KMS-11 (cell line): ENCODE measurements at regions not wholly inside any gene's neighbourhood (a gene's known extent, or its start where the extent isn't known, plus 50 kb on each side); places are given as distances from the start of the nearest gene placed in this dataset.

Source experiments
- H2AFZ ChIP-seq: fragments of 200-600 bp; sonication (generic); 2 replicates; pipeline ENCODE4 v1.6.1; 2016; ENCODE audit warnings: antibody characterized with exemption, mixed run types, low read depth
- H3K27ac ChIP-seq: fragments of 200-600 bp; sonication (generic); 2 replicates; pipeline ENCODE4 v1.6.1; 2016; ENCODE audit warnings: mild to moderate bottlenecking, mixed run types
- H3K27me3 ChIP-seq: fragments of 200-600 bp; sonication (generic); 2 replicates; pipeline ENCODE4 v1.6.1; 2017; ENCODE audit warnings: mild to moderate bottlenecking, low read depth, mixed run types, moderate library complexity; ENCODE audit not compliant: insufficient read depth
- H3K36me3 ChIP-seq: fragments of 200-600 bp; sonication (generic); 2 replicates; pipeline ENCODE4 v1.6.1; 2017; ENCODE audit warnings: mild to moderate bottlenecking, mixed run types; ENCODE audit not compliant: insufficient read depth
- H3K4me1 ChIP-seq: fragments of 200-600 bp; sonication (generic); 2 replicates; pipeline ENCODE4 v1.6.1; 2016; ENCODE audit warnings: mild to moderate bottlenecking, low read depth, mixed run types; ENCODE audit not compliant: poor library complexity, severe bottlenecking
- H3K4me2 ChIP-seq: fragments of 200-600 bp; sonication (generic); 2 replicates; pipeline ENCODE4 v1.7.0; 2016; ENCODE audit warnings: mild to moderate bottlenecking, mixed run types
- H3K4me3 ChIP-seq: fragments of 200-600 bp; sonication (generic); IDR thresholded peaks from 2 replicates; pipeline ENCODE4 v1.6.1; 2017; ENCODE audit warnings: low read depth, low read length, mixed read lengths; ENCODE audit not compliant: insufficient read depth
- H3K79me2 ChIP-seq: fragments of 200-600 bp; sonication (generic); 2 replicates; pipeline ENCODE4 v1.6.1; 2016; ENCODE audit warnings: low read depth, mixed run types; ENCODE audit not compliant: insufficient read depth
- H3K9ac ChIP-seq: fragments of 200-600 bp; sonication (generic); 2 replicates; pipeline ENCODE4 v1.6.1; 2016; ENCODE audit warnings: mild to moderate bottlenecking, mixed run types
- H4K20me1 ChIP-seq: fragments of 200-600 bp; sonication (generic); 2 replicates; pipeline ENCODE4 v1.6.1; 2016; ENCODE audit warnings: mild to moderate bottlenecking, mixed run types; ENCODE audit not compliant: insufficient read depth
- TF ChIP-seq, protein P1 (sequence below): fragments of 200-600 bp; sonication (generic); conservative IDR thresholded peaks from 2 replicates; pipeline ENCODE4 v1.6.1; 2017; ENCODE audit warnings: low read depth, mild to moderate bottlenecking, antibody characterized with exemption, low read length, moderate library complexity, mixed read lengths

DNA sequence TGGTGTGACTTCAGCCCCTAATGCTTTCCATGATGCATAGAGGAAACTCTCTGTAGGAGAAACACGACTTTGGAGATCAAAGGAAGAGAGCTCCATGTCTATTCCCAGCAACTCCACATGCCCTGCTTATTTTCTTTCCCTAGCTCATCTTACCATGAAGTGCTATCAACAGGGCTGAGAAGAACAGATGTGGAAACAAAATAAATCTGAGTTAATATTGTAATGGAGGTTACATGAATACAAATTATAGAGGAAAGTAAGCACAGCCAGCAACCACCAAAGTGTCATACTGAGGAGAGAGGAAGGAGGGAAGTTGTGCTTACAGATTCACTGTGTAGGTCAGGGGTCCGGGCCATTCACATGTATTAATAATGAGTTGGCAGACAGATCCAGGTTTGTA, 157.5 kb downstream of the RFPL4B start:
- Histone ChIP-seq H3K27ac (no peak overlapping the region), H3K4me2 (no peak overlapping the region), H3K4me3 (no peak overlapping the region), H3K9ac (no peak overlapping the region), H3K27me3 (no peaks in the 10 kb centered on the region), H3K4me1 (no peaks in the 10 kb centered on the region), H4K20me1 (no peaks in the 10 kb centered on the region), H2AFZ (no peak overlapping the region), H3K79me2 (no peaks in the 10 kb centered on the region), H3K36me3 (no peaks in the 10 kb centered on the region)
- TF ChIP-seq, protein P1, sequence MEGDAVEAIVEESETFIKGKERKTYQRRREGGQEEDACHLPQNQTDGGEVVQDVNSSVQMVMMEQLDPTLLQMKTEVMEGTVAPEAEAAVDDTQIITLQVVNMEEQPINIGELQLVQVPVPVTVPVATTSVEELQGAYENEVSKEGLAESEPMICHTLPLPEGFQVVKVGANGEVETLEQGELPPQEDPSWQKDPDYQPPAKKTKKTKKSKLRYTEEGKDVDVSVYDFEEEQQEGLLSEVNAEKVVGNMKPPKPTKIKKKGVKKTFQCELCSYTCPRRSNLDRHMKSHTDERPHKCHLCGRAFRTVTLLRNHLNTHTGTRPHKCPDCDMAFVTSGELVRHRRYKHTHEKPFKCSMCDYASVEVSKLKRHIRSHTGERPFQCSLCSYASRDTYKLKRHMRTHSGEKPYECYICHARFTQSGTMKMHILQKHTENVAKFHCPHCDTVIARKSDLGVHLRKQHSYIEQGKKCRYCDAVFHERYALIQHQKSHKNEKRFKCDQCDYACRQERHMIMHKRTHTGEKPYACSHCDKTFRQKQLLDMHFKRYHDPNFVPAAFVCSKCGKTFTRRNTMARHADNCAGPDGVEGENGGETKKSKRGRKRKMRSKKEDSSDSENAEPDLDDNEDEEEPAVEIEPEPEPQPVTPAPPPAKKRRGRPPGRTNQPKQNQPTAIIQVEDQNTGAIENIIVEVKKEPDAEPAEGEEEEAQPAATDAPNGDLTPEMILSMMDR: no peak

DNA sequence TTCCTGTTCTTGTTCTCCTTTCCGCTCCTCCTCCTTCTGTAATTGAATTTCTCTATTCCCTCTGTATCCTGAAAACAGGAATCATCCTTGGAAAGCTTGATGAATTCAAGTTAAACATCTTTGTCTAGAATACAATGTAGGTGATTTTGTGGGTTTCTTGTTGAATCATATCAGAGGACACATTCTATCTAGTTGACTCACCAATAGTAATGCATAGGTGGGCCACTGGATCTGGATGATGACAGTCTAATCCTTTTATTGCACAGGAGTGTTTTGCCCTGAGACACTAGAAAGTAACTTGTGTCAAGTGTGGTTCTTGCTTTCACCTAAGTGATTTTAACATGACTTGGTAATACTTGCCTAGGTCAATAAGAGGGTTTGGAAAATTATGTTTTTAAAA, 164.3 kb downstream of the RFPL4B start:
- no peak overlapping the region for H3K27ac ChIP-seq
- TF ChIP-seq, protein P1: no peak
- H3K4me1 ChIP-seq: no peaks in the 10 kb centered on the region
- H3K4me2 ChIP-seq: no peak overlapping the region
- no peak overlapping the region for H3K9ac ChIP-seq
- no peak overlapping the region for H3K4me3 ChIP-seq
- H2AFZ ChIP-seq: no peak overlapping the region
- no peaks in the 10 kb centered on the region for H3K27me3 ChIP-seq
- H3K36me3 ChIP-seq: no peaks in the 10 kb centered on the region
- no peaks in the 10 kb centered on the region for H3K79me2 ChIP-seq
- no peaks in the 10 kb centered on the region for H4K20me1 ChIP-seq

DNA sequence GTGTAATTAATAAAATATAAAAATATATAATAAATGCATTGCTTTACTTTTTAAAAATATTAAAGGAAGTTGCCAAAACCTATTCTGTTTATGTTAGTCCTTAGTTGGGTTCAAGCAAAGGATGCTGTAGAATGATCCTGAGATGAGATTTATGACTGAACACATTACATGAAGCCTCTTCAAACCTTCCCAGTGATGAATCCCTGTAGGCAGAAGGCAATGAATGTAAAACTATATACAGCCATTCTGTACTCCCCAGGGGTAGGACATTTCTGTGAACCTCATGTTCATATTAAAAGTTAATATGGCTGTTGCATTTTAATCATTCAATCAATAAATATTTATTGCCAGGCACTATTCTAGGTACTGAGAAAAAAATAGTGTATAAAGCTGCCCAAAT, 166.0 kb downstream of the RFPL4B start:
- H3K4me1 ChIP-seq: no peaks in the 10 kb centered on the region
- H3K79me2 ChIP-seq: no peaks in the 10 kb centered on the region
- no peaks in the 10 kb centered on the region for H4K20me1 ChIP-seq
- no peak overlapping the region for H2AFZ ChIP-seq
- H3K4me2 ChIP-seq: no peak overlapping the region
- TF ChIP-seq, protein P1: no peak
- no peak overlapping the region for H3K27ac ChIP-seq
- no peak overlapping the region for H3K9ac ChIP-seq
- H3K4me3 ChIP-seq: no peak overlapping the region
- H3K36me3 ChIP-seq: no peaks in the 10 kb centered on the region
- H3K27me3 ChIP-seq: no peaks in the 10 kb centered on the region

DNA sequence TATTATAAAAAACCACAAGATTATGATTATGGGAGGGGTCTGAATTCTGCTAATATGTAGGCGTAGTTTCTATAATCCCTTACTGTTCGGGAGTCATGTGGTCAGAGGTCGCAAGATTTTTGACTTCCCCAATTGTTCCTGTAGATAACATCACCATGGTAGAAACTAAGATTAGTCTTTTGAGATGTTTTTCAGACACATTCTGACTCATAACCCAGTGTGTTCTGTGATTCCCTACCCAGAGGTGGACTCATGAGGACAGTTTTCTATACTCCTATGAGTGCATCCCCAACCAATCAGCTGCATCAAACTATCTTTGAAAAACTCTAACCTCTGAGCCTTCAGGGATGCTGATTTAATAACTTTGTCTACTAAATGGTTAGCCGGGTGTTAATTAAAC, 175.5 kb downstream of the RFPL4B start:
- TF ChIP-seq, protein P1: no peak

More for the DNA sequence above, 175.5 kb downstream of the RFPL4B start:
- Histone ChIP-seq H3K79me2 (no peaks in the 10 kb centered on the region), H3K36me3 (no peaks in the 10 kb centered on the region), H3K27me3 (no peaks in the 10 kb centered on the region), H3K4me2 (no peak overlapping the region), H2AFZ (no peak overlapping the region), H3K9ac (no peak overlapping the region), H3K27ac (no peak overlapping the region), H3K4me1 (no peaks in the 10 kb centered on the region), H4K20me1 (no peaks in the 10 kb centered on the region), H3K4me3 (no peak overlapping the region)
